Adrenal gland (tissue), 5 donors: ENCODE measurements at regions not wholly inside any gene's neighbourhood (a gene's known extent, or its start where the extent isn't known, plus 50 kb on each side); places are given as distances from the start of the nearest gene placed in this dataset.

ENCODE experiments used
- CTCF ChIP-seq, 6 experiments: fragments of 450-650 bp in 4 of 6; fragments of 200-600 bp in 2 of 6; sonication (generic) in 1 of 6; IDR thresholded peaks; 1 replicate in 5 of 6; 2 replicates in 1 of 6; pipeline versions ENCODE4 v1.5.1 to v1.8.0; 2016 to 2021; ENCODE audit warnings: antibody characterized with exemption in 6 of 6, mild to moderate bottlenecking in 2 of 6, moderate library complexity in 1 of 6
- POLR2A ChIP-seq, 2 donors: fragments of 450-650 bp; IDR thresholded peaks; one replicate each; pipeline ENCODE4 v1.6.1; 2017; ENCODE audit warnings: antibody characterized with exemption in 2 of 2, mild to moderate bottlenecking in 2 of 2, moderate library complexity in 1 of 2
- donor health status: DM: no; HTN: no; CAD: no.

- TF ChIP-seq CTCF (IDR thresholded peaks at IDR 0.05) (no peak), POLR2A (IDR thresholded peaks at IDR 0.05) (no peak)
Measured at GRCh38 chr2:20880221-20880771, 57.4 kb upstream of the LDAH start.
